ENCODE measurements at regions not wholly inside any gene's neighbourhood (a gene's known extent, or its start where the extent isn't known, plus 50 kb on each side); places are given as distances from the start of the nearest gene placed in this dataset.

DNA sequence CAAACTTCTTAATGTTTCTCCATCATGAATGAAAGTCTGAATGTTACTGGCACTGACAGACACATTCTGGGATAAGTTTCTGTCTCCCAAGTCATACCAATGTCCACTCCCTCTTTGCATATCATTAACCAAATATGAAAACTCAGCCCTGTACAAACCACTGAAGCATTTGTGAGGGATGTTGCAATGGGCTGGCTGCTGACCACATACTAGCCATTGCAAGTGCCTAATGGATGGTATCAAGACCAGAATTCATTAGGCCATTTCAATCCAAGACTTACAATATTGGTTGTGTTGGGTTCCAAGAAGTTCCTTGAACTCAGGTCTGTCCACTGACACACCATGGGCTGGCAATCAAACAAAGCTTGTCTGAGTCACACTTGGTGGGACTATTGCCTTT lies 73.8 kb downstream of the CBLN2 start:
- TF ChIP-seq EHF (CRISPR knock-in tag; IDR thresholded peaks at IDR 0.05) (no peak), POLR2A (IDR thresholded peaks at IDR 0.05; ENCODE audit: low read length) (no peak), MYC (IDR thresholded peaks at IDR 0.05; ENCODE audit: borderline replicate concordance, low read length) (no peak), KDM1A (IDR thresholded peaks at IDR 0.05; ENCODE audit: low read depth) (no peak), HOXB5 (CRISPR knock-in tag; IDR thresholded peaks at IDR 0.05) (no peak), POLR2AphosphoS2 (conservative IDR thresholded peaks at IDR 0.05; ENCODE audit: low read length) (no peak), PHF8 (IDR thresholded peaks at IDR 0.05; ENCODE audit: borderline replicate concordance, low read depth) (no peak)
- TF ChIP-seq, protein P1, sequence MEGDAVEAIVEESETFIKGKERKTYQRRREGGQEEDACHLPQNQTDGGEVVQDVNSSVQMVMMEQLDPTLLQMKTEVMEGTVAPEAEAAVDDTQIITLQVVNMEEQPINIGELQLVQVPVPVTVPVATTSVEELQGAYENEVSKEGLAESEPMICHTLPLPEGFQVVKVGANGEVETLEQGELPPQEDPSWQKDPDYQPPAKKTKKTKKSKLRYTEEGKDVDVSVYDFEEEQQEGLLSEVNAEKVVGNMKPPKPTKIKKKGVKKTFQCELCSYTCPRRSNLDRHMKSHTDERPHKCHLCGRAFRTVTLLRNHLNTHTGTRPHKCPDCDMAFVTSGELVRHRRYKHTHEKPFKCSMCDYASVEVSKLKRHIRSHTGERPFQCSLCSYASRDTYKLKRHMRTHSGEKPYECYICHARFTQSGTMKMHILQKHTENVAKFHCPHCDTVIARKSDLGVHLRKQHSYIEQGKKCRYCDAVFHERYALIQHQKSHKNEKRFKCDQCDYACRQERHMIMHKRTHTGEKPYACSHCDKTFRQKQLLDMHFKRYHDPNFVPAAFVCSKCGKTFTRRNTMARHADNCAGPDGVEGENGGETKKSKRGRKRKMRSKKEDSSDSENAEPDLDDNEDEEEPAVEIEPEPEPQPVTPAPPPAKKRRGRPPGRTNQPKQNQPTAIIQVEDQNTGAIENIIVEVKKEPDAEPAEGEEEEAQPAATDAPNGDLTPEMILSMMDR (IDR thresholded peaks at IDR 0.05), result no peak
